H9 (cell line): ENCODE measurements at regions not wholly inside any gene's neighbourhood (a gene's known extent, or its start where the extent isn't known, plus 50 kb on each side); places are given as distances from the start of the nearest gene placed in this dataset.

Experiments used
- DNase-seq: peaks from one replicate; pipeline ENCODE4 v3.0.0-alpha.2; 2017
- H2AFZ ChIP-seq: one replicate; pipeline ENCODE4 v1.6.1; 2013; ENCODE audit warnings: mild to moderate bottlenecking, low read length, control low read depth, moderate library complexity
- H2AK5ac ChIP-seq: 2 replicates; pipeline ENCODE4 v1.6.1; 2013; ENCODE audit warnings: low read length, control low read depth, mixed read lengths; ENCODE audit not compliant: insufficient read length
- H2BK120ac ChIP-seq: one replicate; pipeline ENCODE4 v1.6.1; 2013; ENCODE audit warnings: low read depth, mild to moderate bottlenecking, low read length, control low read depth, inconsistent platforms; ENCODE audit not compliant: poor library complexity, severe bottlenecking
- H2BK12ac ChIP-seq: 2 replicates; pipeline ENCODE4 v1.6.1; 2013; ENCODE audit warnings: low read length, control low read depth, mixed read lengths, low read depth; ENCODE audit not compliant: insufficient read length
- H2BK15ac ChIP-seq: 2 replicates; pipeline ENCODE4 v1.6.1; 2013; ENCODE audit warnings: low read depth, low read length, control low read depth
- H2BK20ac ChIP-seq: one replicate; pipeline ENCODE4 v1.6.1; 2013; ENCODE audit warnings: low read depth, mild to moderate bottlenecking, low read length, control low read depth, inconsistent platforms; ENCODE audit not compliant: poor library complexity, severe bottlenecking
- H2BK5ac ChIP-seq: 2 replicates; pipeline ENCODE4 v1.6.1; 2013; ENCODE audit warnings: low read length, control low read depth, mixed read lengths; ENCODE audit not compliant: insufficient read length
- H3K14ac ChIP-seq: 2 replicates; pipeline ENCODE4 v1.6.1; 2013; ENCODE audit warnings: low read length, control low read depth; ENCODE audit not compliant: insufficient read depth
- H3K18ac ChIP-seq: 2 replicates; pipeline ENCODE4 v1.6.1; 2013; ENCODE audit warnings: low read depth, mild to moderate bottlenecking, mixed read lengths, low read length, control low read depth; ENCODE audit not compliant: insufficient read length
- H3K23ac ChIP-seq: 2 replicates; pipeline ENCODE4 v1.6.1; 2013; ENCODE audit warnings: low read length, control low read depth, mixed read lengths, low read depth; ENCODE audit not compliant: insufficient read length
- H3K23me2 ChIP-seq: 2 replicates; pipeline ENCODE4 v1.6.1; 2013; ENCODE audit warnings: low read depth, mild to moderate bottlenecking, mixed read lengths, low read length, control low read depth; ENCODE audit not compliant: insufficient read length, poor library complexity, severe bottlenecking
- H3K27ac ChIP-seq: 2 replicates; pipeline ENCODE4 v1.5.1; 2013; ENCODE audit warnings: low read length, control low read depth, mixed read lengths, low read depth; ENCODE audit not compliant: insufficient read length
- H3K27me3 ChIP-seq: 2 replicates; pipeline ENCODE4 v1.6.1; 2013; ENCODE audit warnings: low read length, control low read depth, inconsistent platforms; ENCODE audit not compliant: insufficient read depth
- H3K4ac ChIP-seq: 2 replicates; pipeline ENCODE4 v1.6.1; 2013; ENCODE audit warnings: low read depth, mild to moderate bottlenecking, control low read depth, inconsistent platforms, low read length, moderate library complexity
- H3K4me1 ChIP-seq: 2 replicates; pipeline ENCODE4 v1.6.1; 2013; ENCODE audit warnings: low read length, control low read depth, inconsistent platforms; ENCODE audit not compliant: insufficient read depth
- H3K4me2 ChIP-seq: 2 replicates; pipeline ENCODE4 v1.6.1; 2013; ENCODE audit warnings: low read length, control low read depth, mixed read lengths; ENCODE audit not compliant: insufficient read length, insufficient read depth
- H3K56ac ChIP-seq: 2 replicates; pipeline ENCODE4 v1.6.1; 2013; ENCODE audit warnings: low read depth, mild to moderate bottlenecking, mixed read lengths, low read length, control low read depth; ENCODE audit not compliant: insufficient read length
- H3K79me1 ChIP-seq: 2 replicates; pipeline ENCODE4 v1.6.1; 2013; ENCODE audit warnings: low read depth, mild to moderate bottlenecking, moderate library complexity, low read length, control low read depth, inconsistent platforms; ENCODE audit not compliant: insufficient read depth, poor library complexity, severe bottlenecking
- H3K79me2 ChIP-seq: 2 replicates; pipeline ENCODE4 v1.6.1; 2013; ENCODE audit warnings: low read length, control low read depth, inconsistent platforms; ENCODE audit not compliant: insufficient read depth
- H3K9ac ChIP-seq: 2 replicates; pipeline ENCODE4 v1.6.1; 2013; ENCODE audit warnings: low read length, control low read depth, mixed read lengths; ENCODE audit not compliant: insufficient read length; ENCODE audit errors: extremely low read depth
- H3K9me3 ChIP-seq: one replicate; pipeline ENCODE4 v1.6.1; 2013; ENCODE audit warnings: low read depth, low read length, inconsistent platforms; ENCODE audit not compliant: control insufficient read depth
- H3T11ph ChIP-seq: one replicate; pipeline ENCODE4 v1.6.1; 2013; ENCODE audit warnings: mild to moderate bottlenecking, low read length, control low read depth, inconsistent platforms
- H4K20me1 ChIP-seq: one replicate; pipeline ENCODE4 v1.6.1; 2013; ENCODE audit not compliant: control insufficient read depth, insufficient read length, insufficient read depth
- H4K5ac ChIP-seq: 2 replicates; pipeline ENCODE4 v1.6.1; 2013; ENCODE audit warnings: low read depth, mild to moderate bottlenecking, mixed read lengths, low read length, control low read depth; ENCODE audit not compliant: insufficient read length
- H4K8ac ChIP-seq: replicated peaks from 2 replicates; pipeline ENCODE4 v1.6.1; 2013; ENCODE audit warnings: low read length, control low read depth, mixed read lengths, low read depth; ENCODE audit not compliant: insufficient read length
- H4K91ac ChIP-seq: 2 replicates; pipeline ENCODE4 v1.6.1; 2013; ENCODE audit warnings: low read depth, mild to moderate bottlenecking, moderate library complexity, mixed read lengths, low read length, control low read depth; ENCODE audit not compliant: insufficient read length
- H3K27ac Mint-ChIP-seq, 3 experiments: 2 replicates in 2 of 3; 3 replicates in 1 of 3; pipeline ENCODE4 v1.8.0; 2020 to 2021; ENCODE audit warnings: mixed read lengths in 3 of 3, mild to moderate bottlenecking in 1 of 3, moderate library complexity in 1 of 3
- H3K27me3 Mint-ChIP-seq: 2 replicates; pipeline ENCODE4 v1.8.0; 2021; ENCODE audit warnings: low read depth, mild to moderate bottlenecking, moderate library complexity, mixed read lengths
- H3K36me3 Mint-ChIP-seq, 3 experiments: 2 replicates in 2 of 3; 3 replicates in 1 of 3; pipeline ENCODE4 v1.8.0; 2020 to 2021; ENCODE audit warnings: low read depth in 3 of 3, mixed read lengths in 3 of 3; ENCODE audit not compliant: insufficient read depth in 1 of 3
- H3K4me1 Mint-ChIP-seq, 2 experiments: 2 replicates each; pipeline ENCODE4 v1.8.0; 2020; ENCODE audit warnings: mixed read lengths in 2 of 2
- H3K4me3 Mint-ChIP-seq, 2 experiments: 2 replicates in 1 of 2; 3 replicates in 1 of 2; pipeline ENCODE4 v1.8.0; 2020 to 2021; ENCODE audit warnings: mild to moderate bottlenecking in 2 of 2, mixed read lengths in 2 of 2, moderate library complexity in 1 of 2
- H3K9me3 Mint-ChIP-seq, 2 experiments: 2 replicates in 1 of 2; 3 replicates in 1 of 2; pipeline ENCODE4 v1.8.0; 2020; ENCODE audit warnings: mild to moderate bottlenecking in 2 of 2, mixed read lengths in 2 of 2, moderate library complexity in 1 of 2
- WGBS: extraction: QIAGEN DNeasy Blood & Tissue Kit; methylation state at CpG from one replicate; pipeline ENCODE4 v1.1.7; 2013; ENCODE audit warnings: missing lambda C conversion rate, low lambda C conversion rate, mixed read lengths; ENCODE audit not compliant: insufficient read length; ENCODE audit errors: extremely low coverage; 5-methylcytosine and 5-hydroxymethylcytosine counted together
- TF ChIP-seq, protein P1 (sequence below): fragments of 200-600 bp; sonication (generic); conservative IDR thresholded peaks from 3 replicates; pipeline ENCODE4 v1.8.0; 2021; ENCODE audit warnings: antibody characterized with exemption, mild to moderate bottlenecking

DNA sequence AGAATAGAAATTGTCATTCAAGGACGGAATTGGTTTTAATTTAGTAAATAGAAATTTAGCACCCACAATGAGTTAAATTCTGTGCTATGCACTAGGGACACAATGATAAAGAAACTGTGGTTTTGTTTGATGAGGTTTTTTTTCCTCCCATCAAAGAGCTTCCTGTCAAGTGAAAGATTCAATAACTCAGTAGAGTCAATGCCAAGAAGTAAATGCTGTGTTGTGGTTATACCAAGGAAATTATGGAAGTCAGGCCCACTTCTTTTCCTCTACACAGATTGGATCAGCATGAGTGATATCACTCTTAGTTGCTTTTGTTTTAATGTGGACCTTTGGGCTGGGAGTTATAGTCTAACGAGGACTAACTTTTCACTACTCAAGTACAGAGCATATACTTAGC lies 1269.6 kb upstream of the ADGRL2 start:
- Histone ChIP-seq H3K18ac (no peak overlapping the region), H4K8ac (no peak overlapping the region), H2AFZ (no peak overlapping the region), H3K27me3 (no peaks in the 10 kb centered on the region), H4K5ac (no peak overlapping the region), H3K56ac (no peak overlapping the region), H3K4me1 (peaks cover 7% of the 10 kb centered on the region; the same call in 1 of the 2 replicates), H4K20me1 (no peaks in the 10 kb centered on the region), H2AK5ac (no peak overlapping the region), H3K4ac (no peak overlapping the region), H2BK15ac (no peak overlapping the region), H3K27ac (no peak overlapping the region), H3K9me3 (no peaks in the 10 kb centered on the region), H3K4me2 (no peak overlapping the region), H3K23ac (no peak overlapping the region), H3K23me2 (no peaks in the 10 kb centered on the region), H4K91ac (no peak overlapping the region), H3K9ac (no peak overlapping the region), H2BK12ac (no peak overlapping the region), H3K79me2 (no peaks in the 10 kb centered on the region), H2BK5ac (no peak overlapping the region), H2BK120ac (no peak overlapping the region), H3K79me1 (no peaks in the 10 kb centered on the region), H3T11ph (no peak overlapping the region), H2BK20ac (no peak overlapping the region), H3K14ac (no peak overlapping the region)
- TF ChIP-seq, protein P1, sequence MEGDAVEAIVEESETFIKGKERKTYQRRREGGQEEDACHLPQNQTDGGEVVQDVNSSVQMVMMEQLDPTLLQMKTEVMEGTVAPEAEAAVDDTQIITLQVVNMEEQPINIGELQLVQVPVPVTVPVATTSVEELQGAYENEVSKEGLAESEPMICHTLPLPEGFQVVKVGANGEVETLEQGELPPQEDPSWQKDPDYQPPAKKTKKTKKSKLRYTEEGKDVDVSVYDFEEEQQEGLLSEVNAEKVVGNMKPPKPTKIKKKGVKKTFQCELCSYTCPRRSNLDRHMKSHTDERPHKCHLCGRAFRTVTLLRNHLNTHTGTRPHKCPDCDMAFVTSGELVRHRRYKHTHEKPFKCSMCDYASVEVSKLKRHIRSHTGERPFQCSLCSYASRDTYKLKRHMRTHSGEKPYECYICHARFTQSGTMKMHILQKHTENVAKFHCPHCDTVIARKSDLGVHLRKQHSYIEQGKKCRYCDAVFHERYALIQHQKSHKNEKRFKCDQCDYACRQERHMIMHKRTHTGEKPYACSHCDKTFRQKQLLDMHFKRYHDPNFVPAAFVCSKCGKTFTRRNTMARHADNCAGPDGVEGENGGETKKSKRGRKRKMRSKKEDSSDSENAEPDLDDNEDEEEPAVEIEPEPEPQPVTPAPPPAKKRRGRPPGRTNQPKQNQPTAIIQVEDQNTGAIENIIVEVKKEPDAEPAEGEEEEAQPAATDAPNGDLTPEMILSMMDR = no peak
- H3K36me3 Mint-ChIP-seq = no peaks in the 10 kb centered on the region
- no peak overlapping the region for H3K4me3 Mint-ChIP-seq
- H3K27ac Mint-ChIP-seq = peak overlapping the region in 1 of 3 experiments; percentile 73; a peak in 2 of 7 replicates
- H3K4me1 Mint-ChIP-seq = peaks cover 36 to 41% of the 10 kb centered on the region in 2 experiments
- no peaks in the 10 kb centered on the region for H3K27me3 Mint-ChIP-seq
- H3K9me3 Mint-ChIP-seq = no peaks in the 10 kb centered on the region
- no CpG with 5 or more reads among the region's 2 CpGs for WGBS
- DNase-seq = no peak
